GM18858 (cell line): ENCODE measurements at regions not wholly inside any gene's neighbourhood (a gene's known extent, or its start where the extent isn't known, plus 50 kb on each side); places are given as distances from the start of the nearest gene placed in this dataset.

ENCODE experiments used
- ATAC-seq: cut with Tn5 transposase; IDR thresholded peaks from one replicate; pipeline ENCODE4 v1.9.1; 2021; ENCODE audit not compliant: unreplicated experiment

DNA sequence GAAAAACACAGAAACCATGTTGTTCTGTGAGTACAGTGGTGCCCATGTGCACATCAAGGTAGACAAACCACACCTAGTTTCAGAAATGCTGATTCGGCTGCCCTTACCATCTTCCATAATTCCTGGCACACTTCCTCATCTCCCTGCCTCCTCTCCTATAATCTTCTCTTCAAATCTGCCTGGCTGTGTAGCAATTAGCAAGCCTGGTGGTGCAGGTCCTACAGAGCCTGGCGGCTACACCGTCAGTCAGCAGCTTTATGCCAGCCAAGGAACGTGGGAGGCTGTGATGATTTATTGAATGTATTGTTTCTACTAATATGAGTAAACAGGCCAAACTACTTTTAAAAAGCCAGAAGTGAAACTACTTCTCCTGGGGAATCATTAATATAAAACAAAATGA, 106.8 kb downstream of the SEMA6D start:
- ATAC-seq = no peak

DNA sequence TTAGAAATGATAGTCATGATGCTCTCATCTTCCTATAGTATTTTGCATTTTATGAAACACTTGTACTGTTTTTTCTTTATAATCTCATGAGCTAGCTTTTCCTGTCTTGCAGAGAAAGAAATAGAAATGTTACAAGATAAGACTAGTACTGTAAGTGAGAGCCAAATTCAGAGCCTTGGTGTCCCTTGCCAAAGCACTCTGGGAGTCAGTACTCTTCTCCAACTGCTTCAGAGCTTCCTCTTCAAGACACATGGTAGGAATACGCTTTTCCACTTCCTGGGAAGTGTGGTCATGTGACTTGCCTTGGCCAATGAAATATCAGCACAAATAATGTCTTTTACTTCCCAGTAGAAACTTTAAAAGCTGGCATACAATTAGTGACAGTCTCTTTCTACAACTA, 112.4 kb downstream of the SEMA6D start:
- ATAC-seq = no peak

DNA sequence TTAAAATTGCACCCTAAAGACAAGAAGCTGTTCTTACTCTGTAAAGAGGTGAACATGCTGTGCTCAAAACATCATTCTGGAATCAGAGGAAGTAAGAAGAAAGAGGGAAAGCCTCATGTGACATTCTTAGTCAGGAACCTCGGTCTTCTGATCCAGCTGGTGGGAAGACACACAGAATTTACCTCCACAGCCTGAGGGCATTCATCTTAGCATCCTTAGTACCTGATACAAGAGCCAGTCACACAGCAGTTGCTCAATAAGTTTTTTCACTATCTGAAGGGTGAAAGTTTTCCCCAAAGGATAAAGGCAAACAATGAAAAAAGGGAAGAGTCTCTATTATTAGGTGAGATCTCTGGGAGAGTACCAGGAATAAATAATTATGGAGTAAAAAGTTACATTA, 116.8 kb downstream of the SEMA6D start:
- no peak for ATAC-seq

DNA sequence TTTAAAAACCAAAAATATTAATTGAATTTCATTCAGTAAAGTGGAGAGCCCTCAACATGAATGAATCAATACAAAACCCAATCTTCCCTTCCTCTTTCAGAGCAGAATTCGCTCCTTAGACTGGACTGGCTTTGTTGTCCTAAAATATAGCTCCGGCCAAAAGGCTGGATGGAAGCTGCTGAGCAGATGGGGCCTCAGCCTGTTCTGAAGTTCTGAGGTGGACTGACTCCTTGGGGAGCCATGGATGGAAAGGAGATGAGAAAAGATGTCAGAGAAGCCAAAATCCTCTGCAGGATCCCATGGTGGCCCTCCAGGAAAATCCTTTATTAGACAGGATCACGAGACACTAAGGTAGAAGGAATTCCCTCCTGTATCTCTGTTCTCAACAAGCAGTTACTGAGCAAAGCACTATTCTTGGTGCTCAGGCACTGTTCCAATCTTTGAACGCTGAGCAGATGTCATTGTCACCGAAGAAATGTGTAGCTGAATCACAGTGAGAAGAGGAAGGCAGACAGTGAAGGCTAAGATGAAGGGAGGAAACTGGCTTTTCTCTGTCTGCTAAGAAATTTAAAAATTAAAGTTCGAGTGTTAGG, 122.0 kb downstream of the SEMA6D start:
- ATAC-seq = no peak

DNA sequence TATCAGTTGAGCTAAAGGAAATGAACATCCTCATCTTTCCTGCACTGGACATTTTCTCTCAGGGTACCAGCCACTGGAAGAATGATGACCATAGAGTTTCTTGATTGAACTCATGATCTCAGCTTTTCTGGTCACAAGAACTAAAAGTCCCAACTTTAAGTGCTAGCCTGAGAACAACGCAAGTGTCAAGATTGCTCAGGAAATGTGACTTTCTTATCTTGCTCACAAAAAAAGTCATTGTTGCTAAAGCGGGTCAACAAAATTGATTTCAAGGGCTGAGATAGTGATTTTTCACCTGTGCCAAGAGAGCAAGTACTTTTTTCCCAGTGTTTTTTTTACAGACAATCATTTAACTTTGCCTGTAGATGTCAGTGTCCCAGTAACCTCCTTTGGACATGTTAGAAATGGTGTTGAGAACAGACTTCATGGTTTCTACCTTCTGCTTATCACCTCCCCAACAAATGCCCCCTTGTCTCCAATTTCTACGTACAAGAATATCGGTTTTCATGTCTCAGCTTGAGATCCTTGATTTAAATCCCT, 125.9 kb downstream of the SEMA6D start:
- no peak for ATAC-seq

DNA sequence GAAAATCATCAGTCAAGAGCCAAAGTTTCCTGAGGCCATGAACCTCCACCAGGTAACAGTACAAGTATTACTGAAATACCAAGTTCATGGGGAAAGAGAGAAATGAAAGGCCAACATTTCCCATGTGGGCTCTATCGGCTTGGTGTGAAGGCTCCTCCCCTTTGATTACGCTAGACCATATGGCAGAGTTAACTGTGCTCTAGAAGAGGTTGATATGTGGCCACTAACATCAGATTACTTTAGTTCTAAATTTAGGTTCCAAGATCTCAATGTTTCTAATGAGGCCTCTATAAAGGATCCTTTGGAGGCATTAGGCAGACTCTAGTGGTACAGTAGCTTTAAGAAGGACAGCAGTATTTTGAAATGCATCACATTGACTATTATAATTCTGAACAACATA, 127.1 kb downstream of the SEMA6D start:
- ATAC-seq = no peak

DNA sequence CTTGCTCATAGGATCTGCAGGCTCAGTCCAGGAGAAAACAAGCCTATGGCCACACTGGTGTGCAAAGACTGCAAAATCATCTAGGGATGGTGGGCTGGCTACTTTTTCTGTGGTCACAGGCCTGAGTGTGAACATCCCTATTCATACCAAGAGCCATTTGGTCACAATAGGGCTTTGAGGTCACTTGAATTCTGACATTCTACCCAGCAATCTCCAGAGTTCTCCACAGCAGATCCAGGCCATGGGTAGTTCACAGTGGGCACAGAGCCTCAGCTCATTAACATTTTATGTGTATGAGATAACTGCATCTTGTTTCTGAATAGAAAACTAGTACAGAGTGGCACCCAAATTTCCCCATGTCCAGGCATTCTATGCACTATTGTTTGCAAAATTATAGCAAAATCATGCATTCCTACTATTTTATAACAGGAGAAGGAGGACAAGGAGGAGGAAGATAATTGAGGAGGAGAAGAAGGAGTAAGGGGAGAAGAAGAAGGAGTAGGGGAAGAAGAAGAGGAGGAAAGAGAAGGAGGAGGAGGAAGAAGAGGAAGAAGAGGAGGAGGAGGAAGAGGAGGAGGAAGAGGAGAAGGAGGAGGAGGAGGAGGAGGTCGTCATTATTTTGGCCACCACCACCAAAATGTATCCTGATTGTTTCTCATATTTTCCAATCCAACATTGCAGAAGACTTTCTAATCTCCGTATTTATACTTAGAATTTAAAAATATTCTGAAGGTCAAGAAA, 129.0 kb downstream of the SEMA6D start:
- no peak for ATAC-seq

DNA sequence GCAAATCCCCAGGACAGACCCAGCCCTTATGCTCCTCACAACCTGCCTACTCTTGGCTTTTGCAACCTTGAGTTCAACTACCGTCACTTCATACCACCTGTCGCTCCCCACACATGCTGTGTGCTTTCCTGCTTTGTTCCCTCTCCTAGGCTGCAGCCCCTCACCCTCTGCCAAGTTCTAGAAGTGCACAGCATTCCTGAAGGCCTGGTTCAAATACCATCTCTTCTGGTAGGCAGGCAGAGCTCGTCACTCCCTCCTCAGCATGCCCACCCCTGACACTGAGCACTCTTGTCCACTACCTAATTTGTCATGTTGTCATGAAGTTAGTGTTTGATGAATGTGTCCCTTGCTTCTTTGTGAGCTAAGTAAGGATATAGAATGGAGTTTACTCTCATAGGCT, 129.6 kb downstream of the SEMA6D start:
- ATAC-seq = no peak

DNA sequence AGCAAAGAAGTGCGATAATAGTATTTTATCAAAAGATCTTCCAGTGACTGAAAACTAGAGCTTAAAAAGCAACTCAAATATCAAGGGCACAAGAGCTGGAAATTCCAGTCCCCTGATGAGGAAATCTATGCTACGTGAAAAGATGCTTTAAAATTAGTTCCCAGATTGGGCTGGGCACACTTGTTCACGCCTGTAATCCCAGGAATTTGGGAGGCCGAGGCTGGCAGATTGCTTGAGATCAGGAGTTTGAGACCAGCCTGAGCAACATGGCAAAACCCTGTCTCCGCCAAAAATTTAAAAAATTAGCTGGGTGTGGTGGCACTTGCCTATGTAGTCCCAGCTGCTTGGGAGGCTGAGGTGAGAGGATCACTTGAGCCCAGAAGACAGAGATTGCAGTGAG, 138.8 kb downstream of the SEMA6D start:
- ATAC-seq = no peak

DNA sequence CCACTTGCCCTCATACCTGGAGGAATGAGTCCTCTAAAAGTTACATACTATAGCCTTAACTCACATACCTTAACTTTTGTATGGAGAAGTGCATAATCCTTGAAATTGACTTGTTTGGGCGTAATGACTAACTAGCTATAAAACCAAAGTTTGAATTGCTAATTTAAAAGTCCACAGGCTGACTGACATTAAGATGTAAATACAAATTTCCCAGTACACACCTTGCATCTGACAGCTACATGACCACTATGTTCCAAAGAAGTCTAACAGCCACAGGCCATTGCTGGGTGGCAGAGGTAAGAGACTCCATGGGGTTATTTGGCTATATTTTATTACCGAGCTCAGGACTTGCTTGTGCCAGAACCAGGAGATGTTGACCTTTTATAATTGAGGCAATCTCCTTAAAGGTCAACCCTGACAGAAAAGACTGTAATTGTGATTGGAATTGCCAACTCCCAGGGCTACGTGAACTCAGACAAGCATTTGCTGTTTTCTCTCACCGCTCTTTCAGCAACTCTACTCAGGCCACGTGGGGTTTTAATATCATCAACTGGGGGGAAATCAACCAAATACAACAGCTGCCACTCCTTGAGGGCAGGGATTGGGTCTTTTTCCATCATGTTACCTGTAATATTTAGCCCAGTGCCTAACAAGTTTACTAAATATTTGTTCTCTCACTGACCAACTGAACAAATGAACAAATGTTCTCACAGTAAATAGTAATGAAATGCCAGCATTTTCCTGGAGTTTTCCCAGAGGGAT, 139.9 kb downstream of the SEMA6D start:
- no peak for ATAC-seq

DNA sequence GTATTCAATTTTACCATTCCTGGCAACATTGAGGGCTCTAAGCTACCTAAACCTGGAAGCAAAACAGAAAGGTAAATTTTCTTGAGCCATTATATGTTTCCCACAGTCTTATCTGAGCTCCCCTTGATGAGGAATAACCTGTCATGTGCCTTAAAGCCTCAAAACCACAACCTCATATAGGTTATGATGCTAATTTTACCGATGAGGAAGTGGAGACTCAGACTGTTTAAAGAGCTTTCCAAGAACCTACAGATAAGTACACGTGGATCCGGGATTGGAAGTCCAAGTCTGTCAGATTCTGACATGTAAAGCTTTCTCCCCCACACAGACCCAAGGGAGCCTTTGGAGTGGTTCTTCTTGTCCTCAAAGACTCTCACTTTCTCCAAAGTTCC, 140.5 kb downstream of the SEMA6D start:
- ATAC-seq = peak; percentile 40

DNA sequence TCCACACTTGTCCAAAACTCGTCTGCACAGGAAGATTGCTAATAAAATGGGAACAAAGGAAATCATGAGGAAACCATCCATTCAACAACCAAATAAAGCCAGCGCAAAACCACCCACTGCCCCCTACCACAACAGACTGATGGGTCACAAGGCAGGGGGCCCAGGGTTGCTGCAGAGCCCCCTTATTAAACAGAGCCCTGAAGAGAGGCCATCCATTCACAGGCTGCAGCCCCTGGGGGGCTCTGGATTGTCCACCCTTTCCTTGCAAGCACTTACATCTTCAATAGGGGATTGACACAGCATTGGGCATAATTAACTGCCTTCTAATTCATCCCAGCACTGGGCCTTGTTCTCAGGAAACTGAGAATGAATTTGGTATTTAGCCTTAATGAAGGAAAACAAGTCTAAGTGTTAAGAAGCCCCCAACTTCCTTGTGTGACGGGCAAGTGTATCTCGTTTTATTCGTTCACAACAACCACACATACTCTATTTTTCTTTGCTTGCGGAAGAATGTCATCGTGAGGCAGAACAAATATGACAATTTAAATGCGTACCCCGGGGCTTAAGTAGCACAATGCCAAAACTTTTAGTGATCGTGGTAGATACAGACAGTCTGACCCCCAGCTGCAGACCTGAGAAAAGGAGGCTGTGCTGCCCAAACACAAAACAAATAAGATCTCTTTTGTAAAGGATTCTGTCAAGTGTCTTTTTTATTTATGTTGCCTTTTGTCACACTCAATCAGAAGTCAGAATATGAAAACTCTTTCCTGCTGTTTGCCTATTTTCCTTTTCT, 144.0 kb downstream of the SEMA6D start:
- ATAC-seq = no peak

DNA sequence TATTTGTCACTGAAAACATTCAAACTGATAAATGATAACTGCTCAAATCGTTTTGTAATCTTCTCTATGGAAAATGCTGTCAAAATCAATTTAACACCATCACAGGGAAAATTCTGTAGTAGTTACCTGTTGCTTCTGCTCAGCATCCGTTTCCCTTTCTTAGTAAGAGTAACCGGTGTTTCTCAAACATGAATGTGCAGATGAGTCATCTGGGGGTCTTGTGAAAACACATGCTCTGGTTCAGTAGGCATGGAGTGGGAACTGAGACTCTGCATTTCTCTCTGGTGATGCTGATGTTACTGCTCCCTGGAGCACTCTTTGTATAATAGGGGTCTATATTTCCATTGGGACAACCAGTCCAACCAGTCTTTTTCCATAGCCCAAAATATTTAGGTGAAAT, 145.1 kb downstream of the SEMA6D start:
- peak; percentile 74 for ATAC-seq

DNA sequence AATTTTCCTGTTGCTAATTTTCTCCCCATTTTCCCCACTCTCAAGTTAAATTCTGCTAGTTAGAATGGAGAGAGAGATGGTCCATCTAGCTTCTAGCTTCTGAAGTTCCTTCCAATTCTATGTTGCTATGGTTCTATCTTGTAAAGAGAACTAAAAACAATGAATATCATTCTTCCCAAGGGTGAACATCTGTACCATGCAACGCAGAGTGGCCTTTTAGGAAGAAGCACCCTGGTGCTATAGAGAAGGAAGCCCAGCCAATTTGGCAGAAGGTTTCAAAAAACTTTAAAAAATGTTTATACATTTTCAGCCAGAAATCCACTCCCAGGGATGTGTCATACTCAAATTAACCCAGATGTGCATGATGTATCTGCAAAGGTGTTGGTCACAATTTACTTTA, 149.1 kb downstream of the SEMA6D start:
- ATAC-seq = no peak

DNA sequence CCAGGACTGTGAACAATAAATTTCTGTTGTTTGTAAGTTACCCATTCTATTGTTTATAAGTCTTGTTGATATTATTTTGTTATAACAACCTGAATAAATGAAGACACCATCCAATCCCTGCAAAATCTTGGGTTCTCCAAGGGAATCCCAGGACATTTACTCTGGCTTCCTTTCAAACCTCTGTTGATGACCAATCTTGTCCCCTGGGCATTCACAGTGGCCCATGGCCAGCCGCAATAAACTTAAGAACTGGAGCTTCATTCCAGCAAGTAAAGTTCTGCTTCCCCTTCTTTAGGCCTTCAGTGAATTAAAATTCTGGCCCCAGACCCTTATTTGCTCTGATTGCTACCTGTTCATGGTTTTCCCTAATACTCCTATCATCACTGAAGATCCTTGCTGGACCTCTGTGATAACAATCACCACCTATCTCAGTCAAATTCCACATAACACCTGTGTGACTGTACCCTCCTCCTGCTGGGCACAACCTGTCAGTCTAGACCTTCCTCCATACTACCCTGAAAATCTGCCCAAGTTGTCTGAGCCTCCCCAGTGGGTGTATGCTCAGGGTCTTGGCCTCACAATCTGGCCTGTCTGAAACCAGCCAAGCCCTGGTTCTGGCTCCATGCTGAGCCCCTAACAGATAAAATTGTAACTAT, 153.1 kb downstream of the SEMA6D start:
- no peak for ATAC-seq

DNA sequence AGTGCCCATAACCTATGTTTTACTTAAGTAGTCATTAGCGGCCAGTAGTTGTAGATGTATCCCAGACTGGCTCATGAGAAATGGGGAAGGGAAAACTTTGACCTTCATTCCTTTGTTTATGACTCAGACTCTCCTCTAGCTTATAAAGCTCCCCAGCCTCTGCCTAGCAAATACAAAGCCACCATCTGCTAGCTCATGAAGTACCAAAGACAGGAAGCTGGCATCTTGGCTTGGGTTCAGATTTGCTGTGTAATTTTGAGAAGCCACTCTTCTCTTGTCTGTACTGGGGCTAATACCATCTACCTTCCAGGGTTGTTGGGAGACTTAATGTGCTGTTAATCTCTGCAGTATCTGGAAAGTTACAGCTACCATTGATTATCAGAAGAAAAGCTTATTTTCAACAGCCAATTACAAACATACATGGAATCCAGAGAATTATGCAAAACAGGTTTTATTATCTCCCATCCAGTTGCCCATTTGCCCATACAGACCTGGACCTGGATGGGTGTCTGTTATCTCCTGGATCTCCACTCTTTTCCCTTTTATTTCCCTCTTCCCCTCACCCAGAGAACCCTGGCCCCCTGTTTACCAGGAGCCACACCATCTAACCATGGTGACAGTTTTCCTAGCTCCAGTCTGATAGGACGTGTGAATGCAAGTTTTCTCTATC, 153.8 kb downstream of the SEMA6D start:
- ATAC-seq = no peak

DNA sequence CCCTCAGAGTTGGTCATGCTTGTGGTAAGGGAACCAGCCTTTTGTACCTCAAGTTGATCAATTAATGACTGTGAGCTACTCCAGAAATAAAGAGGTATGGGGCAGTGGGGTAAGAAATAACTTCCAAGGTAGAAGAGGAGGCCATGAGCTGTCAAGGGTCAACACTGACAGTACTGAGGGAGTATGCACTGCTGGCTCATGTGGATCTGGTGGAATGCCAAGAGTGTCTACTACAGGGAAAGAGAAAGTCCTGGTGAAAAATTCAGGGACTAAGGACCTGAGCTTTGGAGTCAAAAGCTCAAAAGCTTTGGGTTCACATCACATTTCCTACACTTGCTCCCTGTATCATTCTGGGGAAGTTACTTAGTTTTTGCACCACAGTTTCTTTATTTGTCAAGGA, 154.9 kb downstream of the SEMA6D start:
- no peak for ATAC-seq

DNA sequence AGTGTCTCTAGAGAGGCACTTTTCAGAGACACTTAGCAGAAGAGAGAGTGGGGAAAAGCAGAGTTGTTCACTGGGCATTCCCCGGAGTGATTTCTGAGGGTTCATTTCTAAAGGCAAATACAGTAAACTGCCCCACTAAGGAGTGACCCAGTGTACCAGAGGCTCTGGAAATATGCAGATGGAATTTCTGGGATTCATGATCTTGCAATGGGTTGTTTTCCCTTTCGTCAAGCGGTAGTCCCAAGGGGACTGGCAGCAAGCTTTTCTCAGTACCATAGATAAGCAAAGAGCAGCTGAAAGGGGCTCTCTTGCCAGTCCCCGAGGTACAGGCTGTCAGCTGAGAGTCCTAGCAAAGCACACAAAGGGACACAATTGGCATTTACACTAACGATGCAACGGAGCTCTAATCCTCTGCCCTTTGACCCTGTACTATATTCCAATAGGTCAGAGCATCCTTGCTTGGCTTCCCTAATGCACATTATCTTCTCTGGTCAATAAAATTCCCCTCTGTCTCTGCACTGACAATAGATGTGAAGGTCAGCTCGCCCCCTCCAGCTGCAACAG, 155.6 kb downstream of the SEMA6D start:
- no peak for ATAC-seq

DNA sequence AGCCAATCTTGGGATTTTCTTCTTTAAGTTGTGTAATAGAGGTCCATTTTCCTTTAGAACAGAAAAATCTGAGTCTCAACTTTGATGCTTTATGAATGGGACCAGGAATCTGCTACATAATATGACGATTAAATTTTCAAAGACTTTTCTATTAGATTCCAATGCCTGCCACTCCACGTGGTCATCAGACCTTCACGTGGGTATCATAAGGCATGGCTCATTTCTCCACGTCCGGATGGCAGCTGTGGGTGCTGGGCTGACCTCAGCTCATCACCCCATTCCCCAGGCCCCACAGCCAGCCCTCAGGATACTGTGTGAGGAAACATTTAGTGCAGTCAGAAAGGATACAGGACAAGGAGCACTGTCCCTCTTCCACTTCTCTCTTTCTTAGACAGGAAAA, 159.7 kb downstream of the SEMA6D start:
- ATAC-seq = no peak

DNA sequence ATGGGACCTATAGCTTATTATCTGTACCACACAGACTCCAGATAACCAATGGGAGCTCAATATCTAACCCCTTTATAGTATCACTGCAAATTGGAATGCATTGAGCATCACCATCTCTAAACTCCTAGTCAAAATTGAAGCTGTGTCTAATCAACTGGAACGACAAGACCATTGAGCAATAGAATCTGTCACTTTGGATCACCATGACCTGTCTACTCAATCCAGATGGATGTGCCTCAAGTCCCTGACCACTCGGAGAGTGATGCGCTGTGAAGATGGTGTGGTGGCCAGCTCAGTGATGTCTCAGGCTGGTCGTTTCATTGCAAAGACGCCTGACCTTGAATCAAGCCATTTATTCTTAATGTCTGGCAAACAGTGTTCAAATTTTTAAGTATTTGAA, 160.5 kb downstream of the SEMA6D start:
- ATAC-seq = no peak
